DLD1 (cell line): ENCODE measurements at regions not wholly inside any gene's neighbourhood (a gene's known extent, or its start where the extent isn't known, plus 50 kb on each side); places are given as distances from the start of the nearest gene placed in this dataset.

Experiments
- in situ Hi-C: cut with HindIII; loops from 2 replicates; pipeline ENCODE4 v1.10.0; 2017; ENCODE audit warnings: low sequenced_read_pairs

DNA sequence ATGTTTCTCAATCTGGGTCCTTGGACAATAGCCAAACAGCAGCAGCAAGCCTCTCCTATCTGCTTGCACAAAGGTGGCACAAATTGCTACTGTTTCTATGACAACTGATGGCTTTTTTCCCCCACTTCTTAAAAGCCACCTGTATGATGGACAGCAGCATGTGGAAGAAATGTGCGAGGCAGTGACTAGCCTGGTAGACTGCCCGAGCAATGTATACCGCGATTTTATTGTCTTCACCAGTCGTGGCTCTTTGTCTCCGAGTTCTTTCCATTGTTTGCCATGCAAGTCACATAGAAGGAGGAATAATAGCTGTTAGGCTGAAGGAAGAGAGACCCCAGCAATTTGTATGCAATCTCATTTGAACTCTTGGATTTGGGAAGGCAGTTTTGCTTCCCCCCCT, 79.4 kb downstream of the S1PR1 start:
- in situ Hi-C loops, result no loop called here

DNA sequence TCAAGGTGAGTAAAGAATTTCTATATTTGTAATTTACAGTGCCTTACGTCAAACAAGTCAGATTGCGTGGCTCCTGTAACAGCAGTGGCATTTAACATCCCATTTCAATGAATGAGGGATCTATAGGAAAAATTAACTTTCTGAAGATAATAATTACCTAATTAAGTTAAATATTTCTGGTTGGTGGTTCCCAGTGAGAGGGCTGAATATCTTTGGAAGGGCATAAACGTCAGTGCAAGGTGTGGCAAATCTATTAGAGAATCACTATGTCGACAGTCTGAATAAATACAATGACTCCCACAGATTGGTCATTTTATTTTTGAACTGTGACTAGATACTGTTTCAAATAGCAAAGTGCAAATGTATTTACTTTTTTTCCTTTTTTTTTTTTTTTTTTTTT, 80.0 kb downstream of the S1PR1 start:
- in situ Hi-C loops, result no loop called here

DNA sequence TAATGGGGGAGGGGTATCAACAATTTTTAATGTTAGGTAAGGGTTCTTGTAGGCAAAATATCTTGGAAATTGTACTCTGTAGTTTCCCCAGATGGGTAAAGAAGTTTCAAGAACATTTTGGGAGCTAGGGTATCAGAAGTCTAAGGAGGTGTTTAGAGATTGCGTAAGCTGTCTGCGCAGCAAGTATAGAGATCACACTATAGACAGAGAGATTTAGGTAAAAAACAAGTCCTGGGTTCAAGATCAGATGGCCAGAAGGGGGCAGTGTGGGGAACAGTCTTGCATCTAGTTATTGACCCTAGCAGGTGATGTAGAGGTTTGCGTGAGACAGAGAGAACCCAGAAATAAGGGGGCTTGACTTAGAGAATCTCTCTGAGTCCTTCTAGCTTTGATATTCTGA, 80.8 kb downstream of the S1PR1 start:
- in situ Hi-C loops, result no loop called here

DNA sequence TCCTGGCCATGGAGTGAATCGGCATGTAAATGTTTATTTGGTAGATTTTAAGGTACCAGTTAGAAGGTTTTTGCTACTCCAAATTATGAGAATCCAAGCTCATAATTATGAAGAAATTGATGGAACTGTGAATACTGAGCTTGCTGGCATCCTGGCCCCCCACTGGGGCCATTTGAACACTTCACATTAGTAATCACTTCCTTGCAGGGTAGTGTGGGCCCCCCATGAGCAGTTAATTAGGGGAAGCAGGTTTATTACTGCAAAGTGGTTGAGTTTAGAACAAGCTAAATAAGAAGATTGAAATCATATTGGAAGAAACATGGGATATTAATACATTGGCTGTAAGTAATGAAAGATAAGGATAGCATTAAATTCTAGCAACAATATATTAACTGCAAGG, 86.7 kb downstream of the S1PR1 start:
- in situ Hi-C loops, result no loop called here

DNA sequence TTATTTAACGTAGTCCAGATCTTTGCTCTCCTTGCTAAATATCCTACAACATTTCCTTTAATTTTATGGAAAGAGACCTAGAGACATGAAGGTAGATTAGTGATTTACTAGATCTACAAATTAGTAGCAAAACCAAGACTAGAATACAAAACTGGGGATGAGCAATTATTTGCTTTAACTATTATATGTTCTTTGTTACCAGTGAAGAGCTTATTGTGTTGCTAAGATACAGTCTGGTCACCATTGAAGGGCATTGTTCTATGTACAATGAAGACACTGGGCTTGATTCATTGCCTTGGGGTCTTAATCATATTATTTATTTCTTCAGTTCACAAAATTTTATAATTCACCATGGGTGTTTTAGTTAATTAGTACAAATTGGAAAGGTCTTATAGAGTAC, 88.3 kb downstream of the S1PR1 start:
- in situ Hi-C loops, result no loop called here

DNA sequence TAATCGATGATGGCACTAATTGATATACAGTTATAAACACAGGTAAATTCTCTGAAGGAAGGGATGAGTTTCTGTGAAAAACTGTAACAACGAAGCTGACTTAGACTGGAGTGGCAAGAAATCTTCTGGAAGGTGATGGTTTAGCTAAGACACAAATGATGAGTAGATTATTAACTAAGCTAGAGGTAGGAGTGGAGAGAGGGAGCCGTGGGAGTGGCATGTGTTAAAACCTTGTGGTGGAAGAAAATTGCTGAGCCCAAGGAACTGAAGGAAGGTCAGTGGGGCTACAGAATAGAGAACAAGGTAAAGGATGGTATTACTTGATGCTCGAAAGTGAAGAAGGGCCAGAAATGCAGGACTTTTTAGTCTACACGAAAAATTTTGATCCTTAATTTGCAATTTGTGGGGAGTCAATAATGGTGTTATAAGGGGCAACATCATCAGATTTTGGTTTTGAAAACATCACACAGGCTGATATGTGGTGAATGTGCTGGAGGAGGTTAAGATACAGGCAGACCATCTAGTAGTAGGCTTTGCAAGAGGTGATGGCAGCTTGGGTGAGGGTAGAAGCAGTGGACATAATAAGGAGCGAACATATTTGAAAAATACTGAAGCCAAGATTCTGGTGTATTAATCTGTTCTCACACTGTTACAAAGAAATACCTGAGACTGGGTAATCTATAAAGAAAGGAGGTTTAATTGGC, 93.8 kb downstream of the S1PR1 start:
- in situ Hi-C loops, result no loop called here

DNA sequence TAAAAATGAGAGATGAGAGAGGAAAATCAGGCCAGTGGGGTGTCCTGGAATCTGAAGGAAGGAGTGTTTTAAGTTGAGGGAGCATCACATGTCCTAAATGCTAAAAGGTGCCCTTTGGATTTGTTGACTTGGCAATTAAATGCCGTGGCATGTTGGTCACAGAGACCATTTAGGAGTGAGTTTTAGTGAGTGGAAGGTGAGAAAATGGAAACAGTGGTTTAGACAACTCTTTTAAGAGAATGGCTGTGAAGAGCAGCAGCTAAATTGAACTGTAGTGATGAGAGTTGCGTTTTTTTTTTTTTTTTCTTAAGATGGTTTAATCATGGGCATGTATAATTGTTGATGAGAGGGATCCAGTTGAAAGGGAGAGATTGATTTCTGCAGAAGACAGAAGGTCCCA, 95.0 kb downstream of the S1PR1 start:
- in situ Hi-C loops, result no loop called here

DNA sequence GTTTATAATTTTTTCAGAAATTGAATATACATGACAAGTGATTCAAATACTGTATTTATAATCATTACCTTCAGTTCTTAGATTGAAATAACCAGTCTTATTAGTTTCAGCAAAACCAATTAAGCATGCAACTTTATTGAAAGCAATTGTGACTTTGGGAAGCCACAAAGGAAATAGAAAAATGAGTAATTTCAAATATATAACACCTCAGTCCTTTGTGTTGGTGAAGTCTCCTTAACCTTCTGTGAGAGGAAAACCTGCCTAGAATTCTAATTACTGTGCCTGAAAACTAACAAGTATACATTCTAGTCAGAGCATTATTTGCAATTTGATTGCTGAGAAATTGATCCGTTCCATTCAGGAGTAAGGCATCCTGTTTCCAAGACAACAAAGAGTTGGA, 95.8 kb downstream of the S1PR1 start:
- in situ Hi-C loops, result no loop called here

DNA sequence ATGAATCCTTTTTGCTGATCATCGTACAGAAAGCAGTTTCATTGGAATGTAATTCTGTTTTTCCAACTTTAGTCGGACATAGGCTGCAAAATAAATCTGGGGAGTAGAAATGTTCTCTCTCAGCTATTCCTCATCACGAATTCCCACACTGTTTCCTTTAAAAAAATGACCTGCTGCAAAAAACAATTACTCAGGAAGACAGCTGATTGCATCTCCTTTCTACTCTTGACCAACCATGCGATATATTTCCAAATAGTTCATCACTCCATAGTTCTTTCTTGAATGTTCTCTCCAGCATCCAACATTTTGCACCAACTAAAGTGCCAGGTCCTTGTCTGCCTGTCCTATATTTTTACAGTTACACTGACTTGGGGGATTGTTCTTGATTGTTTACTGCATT, 96.4 kb downstream of the S1PR1 start:
- in situ Hi-C loops, result no loop called here

DNA sequence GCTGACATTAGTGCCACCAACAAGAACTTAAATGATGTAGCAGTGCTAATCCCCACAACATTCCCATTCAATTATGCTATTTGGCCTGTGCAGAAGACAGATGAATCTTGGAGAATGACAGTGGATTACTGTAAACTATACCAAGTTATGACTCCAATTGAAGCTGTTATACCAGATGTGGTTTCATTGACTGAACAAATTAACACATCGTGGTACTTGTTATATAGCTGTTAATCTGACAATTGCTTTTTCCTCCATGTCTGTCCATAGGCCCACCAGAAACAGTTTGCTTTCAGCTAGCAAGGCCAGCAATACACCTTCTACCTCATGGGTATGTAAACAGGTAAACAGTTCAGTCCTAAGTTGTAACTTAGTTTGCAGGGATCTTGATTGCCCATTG, 101.1 kb downstream of the S1PR1 start:
- in situ Hi-C loops, result no loop called here

DNA sequence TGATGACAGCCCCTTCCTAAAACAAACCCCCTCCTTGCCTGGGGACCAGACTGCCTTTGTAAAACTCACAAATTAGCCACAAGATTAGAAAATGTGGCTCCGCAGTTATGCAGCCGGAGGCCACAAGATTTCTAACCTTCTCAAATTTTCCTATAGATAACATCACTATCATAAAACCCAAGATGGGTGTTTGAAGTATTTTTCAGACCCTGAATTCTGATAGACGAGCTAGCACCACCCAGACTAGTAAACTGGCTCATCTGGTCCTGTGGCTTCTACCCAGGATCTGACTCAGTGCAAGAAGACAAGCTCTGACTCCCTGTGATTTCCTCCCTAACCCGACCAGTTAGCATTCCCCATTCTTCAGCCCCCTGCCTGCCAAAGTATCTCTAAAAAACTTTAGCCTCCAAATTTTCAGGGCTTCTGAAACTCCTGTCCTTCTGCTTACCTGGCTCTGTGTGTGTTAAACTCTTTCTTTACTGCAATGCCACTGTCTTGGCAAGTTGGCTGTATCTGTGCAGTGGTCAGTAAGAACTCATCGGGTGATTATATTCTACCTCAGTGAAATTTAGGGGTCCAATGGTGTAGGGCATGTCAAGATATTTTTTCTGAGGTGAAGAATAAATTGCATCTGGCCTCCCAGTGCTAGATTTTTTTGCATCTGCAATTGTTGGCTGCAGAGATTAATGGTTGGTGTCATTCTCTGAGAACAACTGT, 102.1 kb downstream of the S1PR1 start:
- in situ Hi-C loops, result no loop called here

DNA sequence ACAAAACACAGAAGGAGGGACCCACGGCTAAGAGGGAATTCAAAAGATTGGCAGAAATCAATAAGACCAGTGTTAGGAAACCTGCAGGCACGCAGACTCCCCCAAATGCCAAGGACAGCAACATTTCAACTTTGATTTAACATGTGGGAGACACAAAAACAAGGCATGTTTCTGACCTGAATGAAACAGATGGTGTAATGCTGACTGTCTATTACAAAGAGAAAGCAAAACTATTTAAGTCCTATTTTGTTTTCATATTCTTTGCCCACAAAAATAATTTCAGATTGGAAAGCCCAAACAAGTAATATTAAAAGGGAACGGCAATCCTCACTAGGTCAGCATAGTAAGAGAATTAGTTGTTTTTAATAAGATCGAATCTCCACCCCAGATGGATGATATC, 107.9 kb downstream of the S1PR1 start:
- in situ Hi-C loops, result no loop called here

DNA sequence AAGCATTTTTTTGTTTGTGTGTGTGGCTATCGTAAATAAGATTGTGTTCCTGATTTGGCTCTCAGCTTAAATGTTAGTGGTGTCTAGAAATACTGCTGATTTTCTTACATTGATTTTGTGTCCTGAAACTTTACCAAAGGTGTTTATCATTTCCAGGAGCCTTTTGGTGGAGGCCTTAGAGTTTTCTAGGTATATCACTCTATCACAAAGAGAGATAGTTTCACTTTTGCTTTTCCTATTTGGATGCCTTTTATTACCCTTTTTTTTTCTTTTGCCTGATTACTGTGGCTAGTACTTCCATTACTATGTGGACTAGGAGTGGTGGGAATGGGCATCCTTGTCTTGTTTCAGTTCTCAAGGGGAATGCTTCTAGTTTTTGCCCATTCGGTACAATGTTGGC, 109.6 kb downstream of the S1PR1 start:
- in situ Hi-C loops, result no loop called here

DNA sequence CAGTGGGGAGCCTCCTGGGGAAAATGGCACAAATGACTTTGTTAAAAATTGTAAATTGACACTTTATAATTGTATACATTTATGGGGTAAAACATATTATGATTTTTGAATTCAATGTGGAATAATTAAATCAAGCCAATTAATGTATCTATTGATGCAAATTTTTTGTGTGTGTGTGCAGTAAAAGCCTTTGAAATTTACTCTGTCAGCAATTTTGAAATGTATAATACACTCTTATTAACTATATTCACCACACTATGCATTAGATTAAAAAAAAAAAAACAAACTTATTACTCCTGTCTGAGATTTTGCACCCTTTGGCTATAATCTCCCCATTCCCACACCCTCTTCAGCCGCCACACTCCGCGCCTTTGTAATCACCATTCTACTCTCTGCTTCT, 119.2 kb downstream of the S1PR1 start:
- in situ Hi-C loops, result no loop called here

DNA sequence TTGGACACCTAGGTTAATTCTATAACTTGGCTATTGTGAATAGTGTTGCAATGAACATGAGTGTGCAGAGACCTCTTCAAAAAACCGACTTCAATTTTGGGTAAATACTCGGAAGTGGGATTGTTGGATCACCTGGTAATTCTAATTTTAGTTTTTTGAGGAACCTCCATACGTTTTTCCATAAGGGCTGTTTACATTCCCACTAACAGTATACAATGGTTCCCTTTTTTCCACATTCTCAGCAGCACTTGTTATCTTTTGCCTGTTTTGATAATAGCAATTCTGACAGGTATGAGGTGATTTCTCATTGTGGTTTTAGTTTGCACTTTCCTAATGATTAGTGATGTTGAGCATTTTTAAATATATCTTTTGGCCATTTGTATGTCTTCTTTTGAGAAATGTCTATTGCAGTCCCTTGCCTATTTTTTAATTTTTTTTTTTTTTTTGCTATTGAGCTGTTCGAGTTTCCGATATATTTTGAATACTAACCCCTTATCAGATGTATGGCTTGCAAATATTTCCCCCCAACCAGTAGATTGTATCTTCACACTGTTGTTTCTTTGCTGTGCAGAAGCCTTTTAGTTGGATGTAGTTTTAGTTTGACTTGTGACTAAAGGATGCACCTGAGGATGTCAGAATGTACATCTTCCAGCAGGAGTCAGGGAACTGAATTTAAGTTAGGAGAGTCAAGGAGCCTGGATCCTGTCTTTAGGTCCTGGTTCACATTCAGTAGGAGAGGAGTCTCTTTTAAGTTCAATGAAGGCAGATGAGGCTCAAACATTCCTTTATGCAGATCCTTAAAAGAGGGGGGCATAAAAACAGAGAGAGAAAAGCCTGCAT, 120.0 kb downstream of the S1PR1 start:
- in situ Hi-C loops, result no loop called here

DNA sequence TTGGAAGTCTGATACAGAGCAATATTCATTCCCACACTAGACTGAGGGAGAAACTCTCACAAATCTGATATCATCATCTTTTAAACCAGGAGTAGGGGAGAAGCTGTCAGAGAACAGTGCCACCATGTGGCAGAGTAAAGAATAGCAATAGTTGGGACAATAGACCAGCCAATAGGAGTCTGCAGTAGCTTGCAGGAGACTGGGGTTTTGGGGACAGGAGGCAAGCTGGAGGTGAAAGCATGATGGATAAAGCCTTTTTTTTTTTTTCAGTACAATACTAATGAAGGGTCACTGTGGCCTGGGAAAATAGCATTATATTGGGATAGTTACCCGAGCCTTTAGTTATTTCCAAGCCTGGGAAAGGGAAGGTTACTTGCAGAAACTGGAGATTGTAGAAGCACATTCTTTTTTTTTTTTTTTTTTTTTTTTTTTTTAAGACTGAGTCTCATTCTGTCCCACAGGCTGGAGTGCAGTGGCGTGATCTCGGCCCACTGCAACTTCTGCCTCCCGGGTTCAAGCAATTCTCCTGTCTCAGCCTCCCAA, 120.7 kb downstream of the S1PR1 start:
- in situ Hi-C loops, result no loop called here

DNA sequence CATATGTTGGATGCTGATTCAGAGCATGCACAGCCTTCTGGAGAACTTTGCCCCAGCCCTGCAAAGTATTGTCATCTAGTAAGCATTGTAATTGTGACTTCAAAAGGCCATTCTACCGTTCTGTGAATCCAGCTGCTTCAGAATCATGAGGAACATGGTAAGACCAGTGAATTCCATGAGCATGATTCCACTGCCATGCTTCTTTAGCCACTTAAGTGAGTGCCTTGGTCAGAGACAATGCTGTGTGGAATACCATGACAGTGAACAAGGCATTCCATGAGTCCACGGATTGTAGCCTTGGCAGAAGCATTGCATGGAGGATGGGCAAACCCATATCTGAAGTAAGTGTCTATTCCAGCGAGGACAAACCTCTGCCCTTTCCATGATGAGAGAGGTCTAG, 123.7 kb downstream of the S1PR1 start:
- in situ Hi-C loops, result no loop called here

DNA sequence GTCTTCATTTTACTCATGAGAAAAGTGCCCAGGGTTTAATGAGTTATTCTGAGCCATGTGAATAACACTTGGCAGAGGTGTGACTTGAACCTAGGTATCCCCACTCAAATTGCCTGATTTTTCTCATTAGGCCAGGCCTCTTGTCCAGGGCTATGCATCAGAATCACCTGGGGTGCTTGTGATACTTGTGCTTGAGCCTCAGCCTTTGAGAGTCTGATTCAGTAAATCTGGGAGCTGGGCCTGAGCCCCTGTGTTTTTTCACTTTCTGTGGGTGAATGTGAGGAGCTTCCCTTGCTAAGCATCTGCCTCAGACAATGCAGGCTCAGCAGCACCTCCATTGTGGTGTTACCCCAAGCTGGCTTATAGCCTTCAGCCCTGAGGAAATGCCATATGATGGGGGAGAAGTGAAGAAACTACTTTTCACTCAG, 127.1 kb downstream of the S1PR1 start:
- in situ Hi-C loops, result no loop called here

DNA sequence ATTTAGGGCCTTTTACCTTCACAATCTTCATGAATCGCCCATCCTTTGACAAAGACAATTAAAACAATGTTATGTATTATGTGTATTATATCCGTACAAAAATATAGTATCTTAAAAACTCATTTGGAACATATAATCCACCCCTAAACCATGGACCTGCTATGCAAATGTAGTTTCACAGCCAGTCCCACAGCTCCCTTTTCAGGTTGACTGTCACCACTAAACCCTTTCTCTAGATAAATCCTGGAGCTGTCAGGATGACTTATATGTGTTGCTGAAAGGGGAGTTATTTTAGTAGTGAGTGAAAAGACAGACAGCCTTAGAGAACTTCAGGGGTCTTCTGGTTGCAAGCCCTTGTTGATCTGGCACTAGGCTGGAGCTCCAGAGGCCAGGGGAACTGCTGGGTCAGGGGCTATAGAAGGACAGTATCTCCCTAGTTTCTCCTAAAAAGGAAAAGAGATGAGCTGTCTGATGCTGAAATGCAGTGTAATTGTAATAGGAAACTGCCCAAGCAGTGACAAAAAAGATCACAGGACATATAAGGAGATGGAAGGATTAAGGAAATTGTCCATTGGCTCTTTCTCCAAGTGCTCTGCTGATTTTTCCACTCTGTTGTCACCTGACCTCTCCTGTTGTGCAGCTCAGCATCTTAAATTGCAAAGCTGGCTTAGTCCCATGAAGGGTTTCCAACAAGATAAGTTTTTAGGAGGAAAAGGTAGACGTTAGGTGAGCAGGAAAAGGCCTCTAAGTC, 127.7 kb downstream of the S1PR1 start:
- in situ Hi-C loops, result no loop called here

DNA sequence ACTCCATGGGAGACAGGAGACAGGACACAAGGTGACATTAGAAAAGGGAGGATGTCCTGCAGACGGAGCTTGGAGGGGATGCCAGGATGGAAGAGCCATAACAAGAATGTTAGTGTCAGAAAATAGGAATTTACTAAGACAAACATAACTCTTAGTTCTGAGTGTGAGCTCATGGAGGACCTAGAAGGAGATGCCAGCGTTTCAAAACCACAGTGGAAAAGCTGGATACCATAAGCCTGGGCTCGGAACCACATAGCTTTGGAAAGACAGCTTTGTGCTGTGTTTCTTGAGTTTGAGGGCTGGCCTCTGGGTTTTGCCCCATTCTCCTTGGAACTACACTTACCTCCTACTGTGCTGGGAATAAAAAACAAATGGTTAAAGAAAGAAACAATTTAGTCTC, 128.4 kb downstream of the S1PR1 start:
- in situ Hi-C loops, result no loop called here

DNA sequence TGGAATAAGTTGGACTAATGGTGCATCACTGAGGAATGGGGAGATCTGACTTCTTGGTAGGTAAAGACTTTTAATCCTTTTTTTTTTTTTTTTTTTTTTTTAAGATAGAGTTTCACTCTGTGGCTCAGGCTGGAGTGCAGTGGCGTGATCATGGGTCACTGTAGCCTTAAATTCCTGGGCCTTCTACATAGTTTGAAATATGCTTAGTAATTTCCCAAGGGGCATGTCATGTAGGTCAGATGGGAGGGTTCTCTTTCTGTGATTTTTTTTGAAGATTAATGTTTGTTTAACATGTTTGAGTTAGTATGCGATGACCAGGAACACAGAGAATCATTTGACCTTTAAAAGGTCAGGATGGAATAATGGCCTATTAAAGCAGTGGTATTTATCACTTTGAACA, 129.1 kb downstream of the S1PR1 start:
- in situ Hi-C loops, result no loop called here
